SK-N-DZ (cell line): ENCODE measurements at regions not wholly inside any gene's neighbourhood (a gene's known extent, or its start where the extent isn't known, plus 50 kb on each side); places are given as distances from the start of the nearest gene placed in this dataset.

Source experiments
- DNase-seq: peaks from one replicate; pipeline ENCODE4 v3.0.0-alpha.2; 2015; ENCODE audit warnings: low spot score

GRCh38 chr5:40046792-40047191 is 622.0 kb upstream of the DAB2 start:
- no peak for DNase-seq

DNA sequence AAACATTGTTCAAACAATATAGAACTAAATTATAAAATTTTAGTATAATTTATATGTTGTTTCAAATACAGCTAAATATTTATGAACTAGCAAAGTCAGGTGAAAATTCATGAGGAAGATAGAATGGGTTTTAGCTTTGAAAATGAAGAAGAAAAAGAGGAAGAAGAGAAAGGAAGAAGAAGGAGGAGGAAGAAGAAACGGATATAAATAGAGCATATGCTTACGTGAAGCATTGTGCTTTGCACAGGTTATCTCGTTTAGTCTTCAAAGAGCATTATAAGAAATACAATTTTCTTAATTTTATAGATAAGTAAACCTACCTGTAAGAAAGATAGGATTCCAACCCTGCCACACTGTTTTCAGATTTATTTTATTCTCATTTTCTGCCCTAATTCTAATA is 620.6 kb upstream of the DAB2 start:
- DNase-seq: no peak

DNA sequence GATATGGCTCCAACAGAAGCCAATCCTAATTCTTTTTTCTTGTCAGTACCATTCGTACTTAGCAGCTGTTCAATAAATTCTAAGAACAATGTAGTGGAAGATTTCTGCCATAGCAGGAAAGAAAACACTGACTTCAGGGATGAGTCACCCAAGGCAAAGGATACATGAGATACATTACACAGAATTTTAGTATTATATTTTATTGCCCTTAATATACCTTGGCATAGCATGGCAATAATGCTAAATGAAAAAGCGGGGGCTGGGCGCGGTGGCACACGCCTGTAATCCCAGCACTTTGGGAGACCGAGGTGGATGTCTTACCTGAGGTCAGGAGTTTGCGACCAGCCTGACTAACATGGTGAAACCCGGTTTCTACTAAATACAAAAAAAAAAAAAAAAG is 619.1 kb upstream of the DAB2 start:
- no peak for DNase-seq

- no peak for DNase-seq
These were observed 616.7 kb upstream of the DAB2 start for GRCh38 chr5:40041452-40041851.

DNA sequence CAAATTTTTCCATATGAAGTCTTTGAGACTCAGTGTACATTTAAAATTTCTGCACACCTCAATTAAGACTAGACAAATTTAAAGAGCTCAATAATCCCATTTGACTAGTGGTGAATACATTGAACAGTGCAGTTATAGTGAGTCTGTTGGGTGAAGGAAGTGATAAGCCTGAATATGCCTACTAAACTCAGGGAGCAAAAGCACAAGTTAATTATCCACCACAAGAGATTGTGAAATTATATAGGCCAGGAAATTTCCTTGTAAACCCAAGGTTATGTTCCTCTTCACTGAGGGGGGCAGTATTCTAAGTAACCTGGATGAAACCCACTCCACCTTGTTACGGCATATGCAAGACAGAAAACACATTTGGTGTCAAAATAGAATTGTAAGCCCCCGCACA is 612.9 kb upstream of the DAB2 start:
- DNase-seq: no peak

DNA sequence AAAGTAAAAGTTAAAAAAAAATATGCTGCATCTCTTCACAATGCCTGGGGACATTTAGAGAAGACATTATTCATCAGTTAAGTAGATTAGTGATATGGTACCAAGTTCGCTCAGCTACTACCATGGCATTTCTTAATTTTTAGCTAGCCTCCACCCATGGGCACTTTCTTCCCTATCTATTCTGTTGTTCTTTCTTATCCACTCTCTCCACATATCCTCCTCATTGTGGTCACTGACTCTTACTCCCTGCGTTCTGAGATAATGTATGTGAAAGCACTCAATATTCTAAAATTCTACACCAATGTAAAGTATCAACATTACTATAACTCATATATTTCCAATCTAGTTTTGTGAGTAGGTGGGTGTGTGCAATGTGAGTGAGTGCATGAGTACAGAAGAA is 609.7 kb upstream of the DAB2 start:
- DNase-seq: no peak

DNA sequence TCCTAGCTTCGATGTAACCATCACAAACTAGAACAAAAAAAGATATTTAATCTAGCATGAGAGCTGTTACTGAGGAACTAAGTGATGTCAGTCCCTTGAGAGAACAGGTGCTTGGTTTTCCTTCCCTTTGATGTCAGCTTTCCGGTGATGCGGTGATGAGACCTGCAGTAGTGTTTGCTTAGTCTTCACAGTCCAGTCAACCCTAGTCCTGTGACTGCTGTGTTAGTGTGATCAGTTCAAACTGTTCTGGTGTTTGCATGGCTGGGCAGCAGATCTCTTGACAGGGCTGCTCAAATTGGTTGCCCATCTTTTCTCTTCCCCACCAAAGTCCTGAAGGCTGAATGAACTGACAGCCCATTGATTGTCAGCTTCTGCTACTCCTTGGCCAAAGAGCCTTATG is 608.6 kb upstream of the DAB2 start:
- no peak for DNase-seq

DNA sequence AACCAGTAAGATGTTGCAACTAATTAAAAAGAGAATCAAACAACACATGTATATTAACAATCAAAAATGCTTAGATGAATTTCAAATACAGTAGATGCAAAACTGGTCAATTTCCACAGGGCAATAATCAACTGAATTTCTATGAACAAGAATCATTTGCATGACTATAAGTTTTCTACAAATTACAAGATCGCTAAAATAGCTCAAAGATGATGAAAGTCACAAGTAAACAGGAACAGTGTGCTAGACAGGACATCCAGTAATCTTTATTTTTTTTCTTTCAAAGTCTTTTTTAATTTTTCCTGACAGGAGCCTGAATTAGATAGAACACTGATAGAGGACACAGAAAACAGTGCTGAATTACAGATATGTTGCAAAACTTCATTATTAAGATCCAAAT is 608.2 kb upstream of the DAB2 start:
- no peak for DNase-seq

DNA sequence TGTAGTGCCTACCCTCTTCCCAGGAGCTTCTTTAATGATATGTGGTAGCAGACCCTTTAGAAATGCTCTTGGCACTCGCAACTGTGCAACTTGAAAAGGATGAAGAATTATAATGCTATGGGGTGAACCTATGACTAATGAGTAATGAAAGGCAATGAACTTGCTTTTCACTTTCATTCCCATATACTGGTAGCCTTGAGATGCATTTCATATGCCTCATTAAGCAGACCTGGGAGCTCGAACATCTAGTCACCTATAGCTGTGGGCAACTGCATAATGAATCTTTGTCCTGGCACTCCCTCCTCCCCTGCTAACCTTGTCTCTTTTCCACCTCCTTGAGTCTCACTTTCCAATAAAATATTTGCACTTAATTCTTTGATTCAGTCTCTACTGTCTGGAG is 605.9 kb upstream of the DAB2 start:
- no peak for DNase-seq

DNA sequence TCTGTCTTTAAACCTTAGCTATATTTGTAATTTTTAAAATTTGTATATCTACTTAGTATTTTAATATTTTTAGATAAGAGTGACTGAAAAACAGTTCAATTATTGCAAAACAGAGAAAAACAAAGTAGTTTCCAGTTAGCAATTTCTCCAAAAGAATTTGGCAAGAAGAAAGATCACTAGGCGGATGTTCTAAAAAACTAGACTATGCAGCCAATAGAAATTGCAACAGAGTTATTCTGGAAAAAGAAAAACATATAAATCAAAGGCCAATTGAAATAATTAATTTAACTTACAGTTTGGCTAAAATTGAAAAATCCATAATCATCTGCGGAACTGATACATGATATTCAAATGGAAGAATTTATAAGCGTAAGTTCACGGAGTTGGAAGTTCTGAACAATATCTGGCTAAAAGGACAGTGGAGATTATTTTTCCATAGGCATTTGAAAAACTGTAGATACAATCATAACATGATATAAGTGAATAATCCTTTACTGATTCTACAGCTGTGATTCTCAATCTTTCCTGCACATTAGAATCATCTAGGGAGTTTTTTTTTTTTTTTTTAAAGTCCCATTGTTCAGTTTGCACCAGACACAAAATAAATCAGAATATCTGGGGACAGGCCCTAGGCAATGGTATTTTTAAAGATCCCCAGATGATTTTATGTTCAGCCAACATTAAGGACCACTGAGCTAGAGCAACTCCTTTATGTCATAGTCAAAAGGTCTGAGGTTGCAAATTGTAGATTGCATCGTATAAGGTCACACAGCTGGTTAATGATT is 605.1 kb upstream of the DAB2 start:
- no peak for DNase-seq

- DNase-seq: no peak
These were observed 602.6 kb upstream of the DAB2 start for GRCh38 chr5:40027400-40027799.

DNA sequence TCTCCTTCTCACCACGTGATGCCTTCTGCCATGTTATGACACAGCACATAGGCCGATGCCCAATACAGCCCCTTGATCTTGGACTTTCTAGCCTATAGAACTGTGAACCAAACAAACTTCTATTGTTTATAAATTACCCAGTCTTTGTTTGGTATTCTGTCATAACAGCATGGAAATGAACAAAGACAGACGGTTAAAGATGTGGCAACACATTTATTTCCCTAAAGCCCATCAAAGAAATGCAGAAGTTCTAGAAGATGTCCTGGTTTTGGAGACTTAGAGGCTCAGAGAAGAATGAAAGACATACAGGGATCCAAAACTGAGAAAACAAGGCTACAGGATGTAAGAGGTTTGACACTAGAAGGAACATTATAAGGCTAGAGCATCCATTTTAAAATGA is 600.8 kb upstream of the DAB2 start:
- DNase-seq: no peak

DNA sequence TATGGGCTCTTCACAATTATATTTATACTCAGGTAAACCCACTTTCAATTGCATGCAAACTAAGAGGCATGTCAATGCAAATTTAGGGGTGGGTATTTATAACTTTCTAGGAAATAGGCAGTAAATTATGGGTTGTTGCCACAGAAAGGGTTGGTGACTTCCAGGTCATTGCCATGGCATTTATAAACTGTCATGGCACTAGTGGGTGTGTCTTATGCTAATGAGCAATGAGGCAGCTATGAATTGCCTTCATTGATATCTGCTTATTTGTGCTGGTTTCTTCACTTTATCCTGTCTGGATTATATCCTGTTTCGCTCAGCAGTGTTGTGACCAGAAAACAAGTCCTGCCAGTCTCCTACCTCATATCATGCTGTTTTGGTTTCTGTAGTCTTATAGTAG is 597.3 kb upstream of the DAB2 start:
- DNase-seq: no peak

GRCh38 chr5:40021007-40021406 is 596.2 kb upstream of the DAB2 start:
- no peak for DNase-seq

DNA sequence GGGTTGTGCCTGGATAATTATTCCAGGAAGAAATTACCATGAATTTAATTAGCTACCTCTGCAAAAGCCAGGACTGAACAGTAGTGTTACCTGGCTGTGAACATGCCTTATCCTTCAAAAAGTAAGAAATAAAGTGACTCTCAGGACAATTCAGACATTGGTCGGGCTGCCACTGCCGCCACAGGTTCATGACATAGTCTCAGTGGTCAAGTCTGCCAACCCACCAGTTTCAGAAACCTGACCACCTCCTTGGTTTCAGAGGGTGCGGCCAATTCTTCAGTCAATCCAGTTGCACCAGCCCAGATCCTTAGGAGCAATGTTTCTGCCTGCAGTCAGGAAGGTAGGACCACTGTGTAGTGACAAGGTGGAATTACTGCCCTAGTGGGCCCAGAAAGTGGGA is 593.1 kb upstream of the DAB2 start:
- DNase-seq: no peak

DNA sequence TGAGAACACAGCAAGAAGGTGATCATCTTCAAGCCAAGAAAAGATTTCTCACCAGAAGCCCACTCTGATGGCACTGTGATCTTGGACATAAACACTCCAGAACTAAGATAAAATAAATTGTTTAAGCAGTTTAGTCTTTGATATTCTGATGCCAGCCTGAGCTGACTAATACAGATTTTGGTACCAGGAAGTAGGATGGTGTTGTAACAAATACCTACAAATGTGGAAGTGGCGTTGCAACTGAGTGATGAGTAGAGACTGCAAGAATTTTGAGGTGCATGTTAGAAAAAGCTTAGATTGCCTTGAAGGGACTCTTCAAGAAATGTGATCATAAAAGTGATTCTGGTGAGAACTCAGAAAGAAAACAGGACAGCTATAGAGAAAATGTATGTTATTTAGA is 592.4 kb upstream of the DAB2 start:
- no peak for DNase-seq

GRCh38 chr5:40010436-40010835 is 585.7 kb upstream of the DAB2 start:
- no peak for DNase-seq

GRCh38 chr5:40006260-40006659 is 581.5 kb upstream of the DAB2 start:
- no peak for DNase-seq

DNA sequence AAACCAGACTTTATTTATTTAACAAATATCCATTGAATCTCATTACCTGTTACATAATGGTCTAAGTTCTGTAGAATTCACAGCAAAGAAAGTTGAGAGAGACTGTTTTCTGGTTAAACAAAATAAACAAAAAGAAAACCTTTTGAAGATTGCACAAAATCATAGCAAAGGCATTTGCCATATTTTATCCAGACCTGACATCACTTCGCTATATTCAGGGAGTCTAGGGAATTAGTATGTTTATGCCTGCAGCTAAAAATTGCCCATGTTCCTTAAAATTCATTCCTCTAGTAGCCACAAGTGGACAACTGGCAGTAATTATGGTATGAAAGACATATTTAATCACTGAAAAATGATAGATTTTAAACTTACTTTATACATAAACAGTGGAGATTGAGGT is 577.0 kb upstream of the DAB2 start:
- DNase-seq: no peak

DNA sequence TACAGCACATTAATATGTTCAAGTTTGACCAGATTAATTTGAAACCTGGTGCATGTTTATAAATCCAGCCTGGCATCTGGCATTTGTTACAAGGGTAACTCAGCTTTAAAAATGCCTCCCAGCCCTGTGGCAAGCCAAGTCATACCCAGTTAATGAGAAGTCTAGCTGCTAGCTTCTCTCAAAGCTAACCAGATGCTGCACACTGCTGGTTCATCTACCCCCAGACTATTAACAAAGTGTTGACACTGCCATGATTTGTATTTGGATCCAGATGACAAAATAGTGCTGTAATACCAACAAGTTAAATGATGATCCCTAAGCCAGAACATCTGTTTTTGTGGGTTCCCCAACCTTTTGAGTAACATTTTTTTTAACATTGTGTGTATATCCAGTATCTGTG is 573.7 kb upstream of the DAB2 start:
- DNase-seq: no peak

GRCh38 chr5:39995990-39996389 is 571.2 kb upstream of the DAB2 start:
- DNase-seq: no peak

- DNase-seq: no peak
These were observed 567.9 kb upstream of the DAB2 start for GRCh38 chr5:39992617-39993202.

DNA sequence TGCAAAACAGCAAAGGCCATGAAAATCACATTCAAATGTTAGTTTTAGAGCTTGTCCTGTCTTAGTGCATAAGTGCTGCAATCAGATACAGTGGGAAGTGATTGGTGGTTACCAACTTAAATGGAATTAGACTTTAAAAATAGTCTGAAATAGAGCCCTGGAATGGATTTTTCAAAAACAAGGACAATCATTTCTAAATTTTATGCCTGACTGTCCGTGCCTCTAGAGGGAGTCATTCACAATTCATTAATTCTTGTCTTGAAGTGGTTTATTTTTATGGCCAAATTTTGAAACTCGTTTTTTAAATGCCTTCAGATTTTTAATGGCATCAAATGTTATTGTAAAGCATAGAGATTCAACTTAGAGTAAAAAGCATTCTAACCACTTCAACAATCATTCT is 561.8 kb upstream of the DAB2 start:
- no peak for DNase-seq

DNA sequence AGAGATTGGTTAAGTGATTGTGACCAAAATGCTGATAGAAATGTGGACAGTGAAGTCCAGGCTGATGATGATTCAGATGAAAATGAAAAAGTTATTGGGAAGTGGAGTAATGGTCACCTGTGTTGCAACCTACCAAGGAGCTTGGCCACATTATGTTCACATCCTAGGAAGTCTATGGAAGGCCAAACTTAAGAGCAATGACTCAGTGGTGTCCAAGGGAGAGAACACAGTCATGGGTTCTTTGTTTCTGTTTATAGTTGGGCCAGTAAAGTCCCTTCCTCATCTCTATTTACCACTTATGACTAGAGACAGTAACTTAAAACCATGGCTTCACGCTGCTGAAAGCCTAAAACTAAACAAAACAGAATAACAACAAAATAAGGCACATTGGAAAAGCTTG is 555.3 kb upstream of the DAB2 start:
- DNase-seq: no peak
